NCI-H2107 (cell line): ENCODE measurements at regions not wholly inside any gene's neighbourhood (a gene's known extent, or its start where the extent isn't known, plus 50 kb on each side); places are given as distances from the start of the nearest gene placed in this dataset.

Source experiments
- DNase-seq: peaks from one replicate; lab custom pipeline; 2025; lab: John Stamatoyannopoulos, UW

- no peak for DNase-seq
Observed at GRCh38 chr2:107760620-107761364, 65.9 kb upstream of the RGPD4 start.

GRCh38 chr2:107772353-107772752, 54.3 kb upstream of the RGPD4 start:
- no peak for DNase-seq

GRCh38 chr2:107775211-107775610, 51.5 kb upstream of the RGPD4 start:
- DNase-seq = no peak

- DNase-seq = no peak
Observed at GRCh38 chr2:107775791-107776190, 50.9 kb upstream of the RGPD4 start.

GRCh38 chr2:107776362-107776761, 50.3 kb upstream of the RGPD4 start:
- no peak for DNase-seq
